ENCODE measurements at regions not wholly inside any gene's neighbourhood (a gene's known extent, or its start where the extent isn't known, plus 50 kb on each side); places are given as distances from the start of the nearest gene placed in this dataset.
"Not testable (repeated sequence)": the region's sequence is repeated elsewhere in the genome, so short reads cannot be mapped to it uniquely, and the experiment has no call there.

DNA sequence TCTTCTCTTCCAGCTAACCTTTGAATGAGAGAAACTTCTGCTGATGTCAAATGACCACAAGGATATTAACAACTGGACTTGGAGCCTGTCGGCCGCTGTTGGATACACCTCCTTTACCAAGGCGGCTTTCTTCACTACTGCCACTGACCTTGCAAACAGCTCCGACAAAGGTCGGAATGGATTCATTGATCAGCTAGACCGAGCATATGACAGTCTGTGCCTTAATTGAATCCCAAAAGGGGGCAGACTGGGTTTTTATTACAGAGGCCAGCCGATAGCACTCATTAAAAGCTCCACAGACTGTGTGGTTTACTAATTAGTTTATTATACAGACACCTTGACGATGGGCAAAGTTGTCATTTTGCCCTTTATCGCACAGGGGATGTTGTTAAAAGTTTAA is 394.5 kb downstream of the RERGL start:
- DNase-seq, result no peak

DNA sequence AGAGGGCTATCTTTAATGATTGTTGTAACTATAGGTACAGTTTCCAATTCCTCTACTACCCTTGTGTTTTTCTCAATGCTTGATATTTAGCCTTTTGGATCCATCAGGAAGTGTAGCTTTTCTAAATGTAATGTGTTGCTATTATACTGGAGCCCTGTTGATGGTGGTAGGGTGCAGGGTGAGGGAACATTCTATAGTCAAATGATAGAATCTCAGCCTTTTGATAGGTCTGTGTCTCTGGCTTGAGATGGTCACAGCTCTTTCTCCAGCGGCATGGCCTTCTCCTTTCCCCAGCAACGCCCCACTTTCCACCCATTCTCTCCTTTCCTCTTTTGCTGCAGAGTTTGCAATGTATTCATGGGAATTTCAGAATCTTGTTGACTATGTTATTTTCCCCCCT is 398.6 kb downstream of the RERGL start:
- DNase-seq, result no peak

GRCh38 chr12:17680220-17680619 is 409.8 kb downstream of the RERGL start:
- no peak for DNase-seq

DNA sequence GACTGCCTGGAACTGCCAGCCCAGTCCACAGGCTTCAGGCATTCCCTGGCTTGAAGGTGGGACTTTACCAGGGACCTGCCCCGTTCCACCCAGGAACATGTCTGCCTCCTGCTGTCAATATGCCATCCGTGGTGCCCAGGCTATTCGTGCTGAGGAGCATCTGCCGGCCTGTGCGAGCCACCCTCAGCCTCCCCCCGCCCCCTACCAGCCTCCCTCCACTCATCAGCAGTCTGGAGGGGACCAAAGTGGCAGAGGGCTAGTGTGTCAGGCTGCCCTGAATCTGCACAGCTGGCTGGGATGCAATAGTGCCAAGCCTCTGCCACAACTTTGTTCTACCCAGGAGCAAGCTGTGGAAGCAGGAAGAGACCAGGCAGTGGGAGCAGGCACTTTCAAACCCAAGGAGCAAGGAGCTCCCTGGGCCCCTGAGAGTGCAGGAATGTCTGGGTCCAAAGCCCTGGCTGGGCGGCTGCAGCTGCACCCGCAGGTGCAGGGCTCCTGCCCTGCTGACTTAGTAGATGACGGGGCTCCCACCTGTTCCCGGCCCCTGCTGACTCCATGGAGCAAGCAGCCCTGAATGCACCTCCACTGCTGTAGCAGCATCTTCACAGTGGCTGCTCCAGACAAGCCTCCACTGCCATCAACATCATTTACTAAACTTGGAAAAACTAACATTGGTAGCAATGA is 423.2 kb downstream of the RERGL start:
- DNase-seq, result no peak

GRCh38 chr12:17665839-17666238 is 424.2 kb downstream of the RERGL start:
- DNase-seq, result no peak

DNA sequence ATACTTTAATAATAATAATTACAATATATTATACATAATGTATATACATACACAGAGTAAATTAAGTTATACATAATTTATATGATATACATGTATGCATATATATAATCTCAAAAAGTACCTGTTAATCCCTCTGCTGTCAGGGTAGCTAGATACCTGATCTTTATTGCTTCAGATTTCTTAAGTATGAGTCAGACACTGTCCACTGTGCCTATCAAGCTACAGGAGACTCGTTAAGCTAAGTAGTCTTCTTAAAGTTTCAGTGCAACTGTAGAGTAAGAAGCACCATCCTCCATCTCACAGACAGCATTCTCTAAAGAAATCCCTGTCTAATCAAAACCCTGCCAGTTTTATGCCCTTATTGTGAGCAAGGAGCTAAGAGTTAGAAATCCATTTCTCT is 428.7 kb downstream of the RERGL start:
- no peak for DNase-seq

DNA sequence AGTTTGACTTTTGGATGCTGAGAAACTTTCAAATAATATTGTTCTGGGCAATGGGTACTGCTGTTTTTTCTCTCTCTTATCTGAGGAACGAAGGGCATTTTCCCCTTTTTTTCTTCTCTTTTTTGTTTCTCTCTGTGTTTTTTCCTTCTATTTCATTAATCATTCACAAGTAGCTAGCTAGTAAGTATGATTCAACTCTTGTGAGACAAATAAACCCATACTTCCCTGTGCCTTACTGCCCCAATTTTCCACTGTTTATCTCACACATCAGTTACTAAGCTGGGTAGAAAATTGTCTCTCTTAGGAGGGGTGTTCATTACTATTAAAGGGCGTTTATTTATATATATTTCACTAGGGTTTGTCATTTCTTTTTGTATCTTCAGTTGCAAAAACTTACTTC is 437.6 kb downstream of the RERGL start:
- DNase-seq, result no peak

GRCh38 chr12:17642340-17642650 is 447.7 kb downstream of the RERGL start:
- DNase-seq, result no peak

GRCh38 chr12:17640615-17641014 is 449.4 kb downstream of the RERGL start:
- DNase-seq, result no peak

DNA sequence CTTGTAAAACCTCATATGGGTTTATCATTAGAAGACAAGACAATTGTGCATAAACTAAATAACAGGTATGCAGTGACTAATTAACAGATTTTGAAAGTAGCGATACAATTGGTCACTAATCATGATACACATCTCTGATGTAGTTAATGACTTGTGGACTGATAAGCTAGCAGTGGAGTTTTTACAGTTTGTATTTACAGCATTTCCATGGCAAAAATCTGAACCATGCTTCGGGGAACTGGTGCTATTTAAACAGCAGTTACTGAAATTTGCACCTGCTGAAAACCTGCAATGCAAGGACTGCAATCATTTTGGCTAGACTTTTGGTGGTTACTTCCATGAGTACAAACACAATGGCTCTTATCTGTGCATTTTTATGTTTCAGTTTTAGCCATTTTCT is 471.2 kb downstream of the RERGL start:
- DNase-seq, result no peak

- DNase-seq, result no peak
Observed at GRCh38 chr12:17609701-17610100, 480.3 kb downstream of the RERGL start.

DNA sequence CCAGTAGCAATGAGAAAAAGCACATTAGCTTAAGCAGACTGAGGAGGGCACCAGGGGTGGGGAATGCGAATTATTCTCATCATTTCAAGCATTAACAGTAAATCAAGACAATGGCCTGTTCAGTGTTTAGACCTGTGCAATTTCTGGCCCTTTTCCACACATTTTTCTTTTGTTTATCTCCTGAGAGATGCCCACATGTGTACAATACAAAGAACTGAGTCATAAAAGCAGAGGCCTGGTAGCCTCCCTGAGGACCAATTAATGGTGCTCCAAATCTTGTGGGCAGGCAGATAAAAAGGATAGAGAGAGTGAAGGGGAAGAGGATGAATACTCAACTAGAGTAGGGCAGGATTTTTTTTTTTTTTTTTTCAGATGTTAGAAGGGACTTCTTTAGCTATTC is 480.8 kb downstream of the RERGL start:
- DNase-seq, result no peak

DNA sequence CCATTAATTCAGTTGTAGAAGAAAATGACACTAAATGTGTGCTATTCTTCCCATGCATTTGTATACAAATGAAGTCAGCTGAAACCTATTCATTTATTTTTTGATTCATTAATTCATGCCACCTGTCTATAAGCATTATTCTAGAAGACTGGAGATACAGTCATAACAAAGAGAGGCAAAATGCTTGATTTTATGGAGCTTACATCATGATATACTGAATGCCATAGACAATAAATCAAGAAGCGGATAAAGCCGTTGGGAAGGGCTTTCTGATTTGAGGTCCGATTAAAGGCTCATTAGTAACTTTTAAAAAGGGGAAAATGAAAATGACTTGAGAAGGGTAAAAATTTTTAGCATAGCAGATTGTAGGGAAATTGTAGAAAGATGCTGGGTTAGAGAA is 494.9 kb downstream of the RERGL start:
- no peak for DNase-seq

DNA sequence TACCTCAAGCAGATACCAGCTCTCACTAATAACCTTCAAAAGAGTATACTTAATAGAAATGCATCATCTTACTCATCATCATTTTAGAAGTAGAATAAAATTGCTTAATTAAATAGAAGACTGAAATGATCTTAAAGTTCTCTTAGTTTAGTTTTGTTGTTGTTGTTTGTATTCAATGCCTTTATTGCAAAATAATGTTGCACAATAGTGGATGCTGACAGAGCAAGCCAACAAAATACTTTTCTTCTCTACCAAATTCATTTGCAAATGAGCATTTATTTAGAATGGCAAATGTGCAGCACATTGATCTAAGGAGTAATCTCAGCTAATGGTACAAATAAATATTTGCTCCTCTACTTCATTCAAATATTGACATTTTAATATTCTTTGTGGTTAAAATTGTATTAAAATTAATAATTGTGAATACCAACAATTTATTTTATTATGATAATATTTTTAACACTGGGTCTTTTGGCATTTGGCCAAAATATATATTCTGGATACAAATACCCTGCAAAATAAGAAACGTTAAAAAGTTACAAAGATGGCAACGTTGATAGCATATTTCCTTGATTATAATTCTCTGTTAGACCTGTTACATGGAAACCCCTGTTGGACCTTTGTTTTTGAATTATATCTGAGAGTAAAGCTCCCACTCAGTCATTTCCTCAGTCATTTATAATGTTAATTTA is 496.1 kb downstream of the RERGL start:
- DNase-seq, result no peak

DNA sequence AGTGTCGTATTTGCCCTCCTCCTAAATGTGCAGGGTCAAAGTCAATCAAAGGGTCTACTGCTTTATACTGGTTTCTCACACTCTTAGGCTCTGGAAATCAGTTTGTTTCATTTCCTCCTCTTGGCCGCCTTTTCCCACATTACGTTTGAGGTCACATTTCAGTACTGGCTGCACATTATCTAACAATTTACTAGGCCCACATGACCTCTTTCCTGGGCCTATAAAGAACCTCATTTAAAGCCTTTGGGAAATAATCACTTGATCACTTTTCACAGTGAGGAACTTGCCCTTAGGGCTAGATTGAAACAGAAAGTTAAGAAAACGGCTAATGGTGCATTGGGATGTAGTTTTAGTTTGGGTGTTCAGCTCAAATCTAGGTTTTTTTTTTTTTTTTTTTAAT is 497.5 kb downstream of the RERGL start:
- no peak for DNase-seq

DNA sequence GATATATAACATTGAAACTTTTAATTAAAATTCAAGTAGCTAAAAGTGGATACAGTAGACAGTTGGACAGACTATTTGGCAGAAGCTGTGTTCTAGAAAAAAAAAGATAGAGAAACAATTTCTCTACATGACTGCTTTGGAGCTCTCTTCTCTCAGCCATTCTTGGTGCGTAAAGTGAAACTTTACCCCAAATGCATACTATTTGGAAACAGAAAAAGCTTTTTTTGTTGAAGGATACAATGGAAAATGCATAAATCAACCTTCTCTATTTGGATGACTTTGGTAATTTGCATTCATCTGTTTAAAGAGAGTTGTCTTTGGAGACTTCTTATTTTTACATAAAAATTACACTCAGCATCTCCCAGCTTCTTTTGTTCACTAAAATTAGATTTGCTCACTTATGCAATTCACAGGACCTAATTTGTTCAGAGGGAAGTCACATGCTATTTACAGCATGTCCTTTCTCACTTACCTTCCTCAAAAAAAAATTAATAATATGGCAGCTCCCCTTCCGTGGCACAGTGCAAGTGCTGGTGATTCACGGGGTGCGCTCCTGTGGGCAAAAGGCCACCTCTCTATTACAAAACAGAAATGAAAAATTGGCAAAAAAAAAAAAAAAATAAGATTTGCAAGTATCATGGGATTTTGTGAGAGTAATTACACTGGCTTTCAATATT is 498.9 kb downstream of the RERGL start:
- no peak for DNase-seq

DNA sequence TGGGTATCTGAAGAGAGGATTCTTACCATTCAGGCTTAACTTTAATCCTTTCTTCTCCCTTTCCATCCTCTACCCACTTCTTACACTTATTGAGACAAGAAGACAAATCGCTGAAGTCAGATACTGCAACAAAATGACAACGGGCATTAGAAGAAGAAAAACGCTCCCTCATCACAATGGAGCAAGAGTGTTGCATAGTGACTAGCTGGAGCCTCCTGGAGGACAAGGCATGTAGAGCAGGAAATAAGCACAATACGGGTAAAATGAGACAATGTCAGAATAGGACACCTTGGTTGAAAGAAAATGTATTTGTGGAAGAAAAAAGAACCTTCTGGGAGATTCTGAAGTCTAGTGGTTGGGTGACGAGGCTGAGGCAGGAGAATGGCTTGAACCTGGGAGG is 501.0 kb downstream of the RERGL start:
- no peak for DNase-seq

DNA sequence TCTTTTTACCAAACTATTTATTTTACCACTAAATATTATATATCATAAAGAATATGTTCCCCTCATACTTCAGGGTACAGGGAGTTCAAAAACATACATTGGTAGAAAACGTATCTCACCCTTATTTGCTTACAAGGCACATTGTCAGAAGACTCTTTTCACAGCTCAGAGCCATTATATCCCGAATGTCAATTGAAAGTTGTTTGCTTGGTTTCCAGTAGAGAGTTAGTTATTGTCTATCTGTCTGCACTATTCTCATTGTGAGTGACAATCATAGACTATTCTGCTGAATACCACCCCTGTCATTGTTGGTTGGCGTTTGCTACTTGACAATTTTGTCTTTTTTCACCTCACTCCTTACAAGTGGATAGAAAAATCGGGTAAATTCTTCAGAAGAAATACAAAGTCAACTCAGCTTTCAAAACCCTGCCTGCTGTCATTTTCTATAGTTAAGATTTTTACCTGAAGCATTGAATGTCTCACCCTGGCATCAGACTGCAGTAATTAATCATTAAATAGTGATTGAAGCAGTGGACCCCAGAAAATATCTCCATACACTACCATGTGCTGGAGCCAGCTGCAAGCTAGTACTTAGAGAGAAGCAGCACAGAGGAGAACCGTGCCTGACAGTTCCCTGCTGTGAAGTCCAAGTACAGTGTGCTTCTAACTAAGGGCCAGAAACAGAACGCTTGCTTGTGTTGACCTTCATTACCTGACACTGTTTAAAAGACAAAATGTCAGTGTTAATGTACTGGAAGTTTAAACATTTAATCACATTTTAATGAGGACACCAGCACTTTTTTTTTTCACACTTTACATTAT is 510.6 kb downstream of the RERGL start:
- no peak for DNase-seq

DNA sequence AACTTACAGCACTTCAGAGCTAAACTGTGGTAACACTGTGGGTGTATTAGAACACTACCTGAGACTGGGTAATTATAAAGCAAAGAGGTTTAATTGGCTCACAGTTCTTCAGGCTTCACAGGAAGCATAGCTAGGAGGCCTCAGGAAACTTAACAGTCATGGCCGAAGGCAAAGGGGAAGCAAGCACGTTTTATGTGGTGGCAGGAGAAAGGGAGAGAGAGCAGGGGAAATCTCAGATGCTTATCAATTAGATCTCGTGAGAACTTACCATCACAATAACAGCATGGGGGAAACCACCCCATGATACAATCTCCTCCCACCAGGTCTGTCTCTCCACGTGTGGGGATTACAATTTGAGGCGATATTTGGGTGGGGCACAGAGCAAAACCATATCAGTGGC is 512.6 kb downstream of the RERGL start:
- DNase-seq, result no peak

DNA sequence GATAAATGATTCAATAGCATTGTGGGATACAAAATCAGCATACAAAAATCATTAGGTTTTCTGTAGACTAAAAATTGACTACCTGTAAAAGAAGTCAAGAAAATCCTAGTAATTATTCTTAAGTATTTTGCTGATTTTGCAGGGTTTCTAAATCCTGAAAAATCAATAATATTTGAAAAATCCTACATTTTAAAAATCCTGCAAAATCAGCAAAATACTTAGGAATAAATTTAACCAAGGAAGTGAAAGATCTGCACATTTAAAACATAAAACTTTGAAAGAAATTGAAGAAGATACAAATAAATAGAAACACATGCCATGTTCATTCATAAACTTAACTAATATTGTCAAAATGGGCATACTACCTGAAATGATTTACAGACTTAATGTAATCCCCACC is 517.7 kb downstream of the RERGL start:
- no peak for DNase-seq

GRCh38 chr12:17571047-17571446 is 518.9 kb downstream of the RERGL start:
- no peak for DNase-seq

- DNase-seq, result not testable (repeated sequence)
Observed at GRCh38 chr12:17564630-17565029, 525.4 kb downstream of the RERGL start.

DNA sequence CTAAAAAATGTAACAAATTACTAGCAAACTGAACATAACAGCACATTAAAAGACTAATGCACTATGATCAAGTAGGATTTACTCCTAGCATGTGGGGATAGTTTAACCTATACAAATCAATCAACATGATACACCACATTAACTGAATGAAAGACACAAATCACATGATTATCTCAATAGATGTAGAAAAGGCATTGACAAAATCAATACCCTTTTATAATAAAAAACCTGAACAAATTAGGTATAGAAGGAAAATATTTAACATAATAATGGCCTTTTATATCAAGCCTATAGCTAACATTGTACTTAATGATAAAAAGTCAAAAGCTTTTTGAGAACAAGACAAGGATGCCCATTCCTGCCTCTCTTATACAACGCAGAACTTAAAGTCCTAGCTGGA is 540.0 kb downstream of the RERGL start:
- DNase-seq, result no peak

DNA sequence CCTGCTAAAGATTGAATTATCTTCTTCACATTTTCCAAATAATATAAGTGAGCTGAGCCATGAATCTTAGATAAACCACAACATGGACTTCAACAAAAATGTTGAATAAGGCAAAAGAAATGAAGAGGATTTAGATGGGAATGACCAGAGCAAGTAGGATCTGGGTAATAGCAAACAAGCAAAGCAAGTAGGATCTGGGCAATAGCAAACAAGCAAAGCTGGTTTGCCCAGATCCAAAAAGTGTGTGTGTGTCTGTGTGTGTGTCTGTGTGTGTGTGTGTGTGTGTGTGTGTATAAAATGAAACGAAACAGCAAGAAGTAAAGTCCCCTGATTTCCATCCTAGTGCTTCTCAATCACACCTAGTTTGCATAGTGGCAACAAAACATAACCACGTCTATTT is 549.1 kb downstream of the RERGL start:
- DNase-seq, result no peak

Data from activated CD4-positive, alpha-beta T cell treated with anti-CD3 and anti-CD28 coated beads, Interleukin-2, Interleukin-6, amounts not matched to agents 100 ng/mL and 50 ng/mL, durations not matched to agents 16 hours and 8 hours (primary cell).